ENCODE measurements at regions not wholly inside any gene's neighbourhood (a gene's known extent, or its start where the extent isn't known, plus 50 kb on each side); places are given as distances from the start of the nearest gene placed in this dataset.

DNA sequence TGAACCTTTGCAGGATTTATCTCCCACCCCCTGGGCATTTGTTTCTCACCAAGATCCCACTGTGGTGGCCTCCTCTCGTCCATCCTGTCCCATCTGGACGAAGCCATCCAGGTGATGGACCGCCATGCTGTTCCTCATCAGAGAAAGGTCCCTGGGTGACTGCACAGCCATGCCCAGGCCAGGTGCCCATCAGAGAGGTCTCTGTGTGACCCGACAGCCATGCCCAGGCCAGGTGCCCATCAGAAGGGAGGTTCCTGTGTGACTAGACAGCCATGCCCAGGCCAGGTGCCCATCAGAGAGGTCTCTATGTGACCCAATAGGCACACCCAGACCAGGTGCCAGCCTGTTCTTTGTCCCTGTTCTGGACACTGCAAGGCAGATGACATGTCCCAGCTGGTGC, 360.9 kb upstream of the SALL3 start:
- Histone ChIP-seq H3K27me3 (ENCODE audit: control insufficient read depth, insufficient read depth, low read length) (no peaks in the 10 kb centered on the region), H3K4me1 (ENCODE audit: control insufficient read depth, extremely low read depth, insufficient read depth, low read length) (no peaks in the 10 kb centered on the region), H3K9me3 (ENCODE audit: control insufficient read depth, insufficient read depth, low read depth, low read length) (no peaks in the 10 kb centered on the region), H3K4me2 (ENCODE audit: extremely low read depth, insufficient read depth, low read length) (no peak overlapping the region), H3K9ac (ENCODE audit: insufficient read depth, low read length) (no peak overlapping the region), H4K20me1 (ENCODE audit: control insufficient read depth, extremely low read depth, insufficient read depth, low read length) (no peaks in the 10 kb centered on the region), H3K36me3 (ENCODE audit: control insufficient read depth, insufficient read depth, low read length) (no peaks in the 10 kb centered on the region), H2AFZ (ENCODE audit: low read length) (no peak overlapping the region), H3K27ac (ENCODE audit: insufficient read depth, low read length) (no peak overlapping the region), H3K79me2 (ENCODE audit: control insufficient read depth, insufficient read depth, low read length) (no peaks in the 10 kb centered on the region), H3K4me3 (replicated peaks in 1 of 4; ENCODE audit: control extremely low read depth in 1 of 4, insufficient read depth in 1 of 4, low read depth in 3 of 4, low read length in 4 of 4) (no peak overlapping the region)
- TF ChIP-seq, protein P1, sequence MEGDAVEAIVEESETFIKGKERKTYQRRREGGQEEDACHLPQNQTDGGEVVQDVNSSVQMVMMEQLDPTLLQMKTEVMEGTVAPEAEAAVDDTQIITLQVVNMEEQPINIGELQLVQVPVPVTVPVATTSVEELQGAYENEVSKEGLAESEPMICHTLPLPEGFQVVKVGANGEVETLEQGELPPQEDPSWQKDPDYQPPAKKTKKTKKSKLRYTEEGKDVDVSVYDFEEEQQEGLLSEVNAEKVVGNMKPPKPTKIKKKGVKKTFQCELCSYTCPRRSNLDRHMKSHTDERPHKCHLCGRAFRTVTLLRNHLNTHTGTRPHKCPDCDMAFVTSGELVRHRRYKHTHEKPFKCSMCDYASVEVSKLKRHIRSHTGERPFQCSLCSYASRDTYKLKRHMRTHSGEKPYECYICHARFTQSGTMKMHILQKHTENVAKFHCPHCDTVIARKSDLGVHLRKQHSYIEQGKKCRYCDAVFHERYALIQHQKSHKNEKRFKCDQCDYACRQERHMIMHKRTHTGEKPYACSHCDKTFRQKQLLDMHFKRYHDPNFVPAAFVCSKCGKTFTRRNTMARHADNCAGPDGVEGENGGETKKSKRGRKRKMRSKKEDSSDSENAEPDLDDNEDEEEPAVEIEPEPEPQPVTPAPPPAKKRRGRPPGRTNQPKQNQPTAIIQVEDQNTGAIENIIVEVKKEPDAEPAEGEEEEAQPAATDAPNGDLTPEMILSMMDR (conservative IDR thresholded peaks at IDR 0.05 in 1 of 2, IDR thresholded peaks at IDR 0.05 in 1 of 2; ENCODE audit: low read depth in 1 of 2, low read length in 2 of 2) = no peak
- TF ChIP-seq EZH2 (IDR thresholded peaks at IDR 0.05; ENCODE audit: low read length, missing control alignments) = no peak
- no peak for DNase-seq (ENCODE audit: low read depth in 2 of 2)

DNA sequence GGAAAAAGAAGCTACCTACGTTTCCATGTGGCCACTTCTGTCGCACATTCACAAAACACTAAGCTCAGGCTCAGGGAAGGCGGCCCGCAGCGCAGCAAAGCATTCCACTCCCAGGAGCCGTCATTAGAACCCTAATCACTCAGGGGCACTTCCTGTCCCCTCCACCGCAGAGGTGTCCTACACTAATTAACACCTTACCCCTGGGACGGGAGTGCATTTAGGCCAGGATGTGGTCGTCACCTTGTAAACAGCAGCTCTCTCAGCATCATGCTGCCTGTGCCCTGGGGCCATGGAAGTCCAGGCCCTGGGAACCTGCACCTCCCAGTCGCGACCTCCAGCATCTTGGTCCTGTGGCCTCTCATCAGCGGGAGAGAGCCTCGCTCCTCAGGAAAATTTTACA, 359.8 kb upstream of the SALL3 start:
- no peak for DNase-seq (ENCODE audit: low read depth in 2 of 2)
- H3K4me3 ChIP-seq (replicated peaks in 1 of 4; ENCODE audit: control extremely low read depth in 1 of 4, insufficient read depth in 1 of 4, low read depth in 3 of 4, low read length in 4 of 4) = no peak overlapping the region
- no peaks in the 10 kb centered on the region for H3K79me2 ChIP-seq (ENCODE audit: control insufficient read depth, insufficient read depth, low read length)
- H3K27me3 ChIP-seq (ENCODE audit: control insufficient read depth, insufficient read depth, low read length) = no peaks in the 10 kb centered on the region
- H4K20me1 ChIP-seq (ENCODE audit: control insufficient read depth, extremely low read depth, insufficient read depth, low read length) = no peaks in the 10 kb centered on the region
- no peaks in the 10 kb centered on the region for H3K9me3 ChIP-seq (ENCODE audit: control insufficient read depth, insufficient read depth, low read depth, low read length)
- H3K27ac ChIP-seq (ENCODE audit: insufficient read depth, low read length) = no peak overlapping the region
- no peak overlapping the region for H3K4me2 ChIP-seq (ENCODE audit: extremely low read depth, insufficient read depth, low read length)
- TF ChIP-seq, protein P1 (conservative IDR thresholded peaks at IDR 0.05 in 1 of 2, IDR thresholded peaks at IDR 0.05 in 1 of 2; ENCODE audit: low read depth in 1 of 2, low read length in 2 of 2) = no peak
- TF ChIP-seq EZH2 (IDR thresholded peaks at IDR 0.05; ENCODE audit: low read length, missing control alignments) = no peak
- no peaks in the 10 kb centered on the region for H3K36me3 ChIP-seq (ENCODE audit: control insufficient read depth, insufficient read depth, low read length)
- no peaks in the 10 kb centered on the region for H3K4me1 ChIP-seq (ENCODE audit: control insufficient read depth, extremely low read depth, insufficient read depth, low read length)
- H3K9ac ChIP-seq (ENCODE audit: insufficient read depth, low read length) = no peak overlapping the region
- H2AFZ ChIP-seq (ENCODE audit: low read length) = no peak overlapping the region

DNA sequence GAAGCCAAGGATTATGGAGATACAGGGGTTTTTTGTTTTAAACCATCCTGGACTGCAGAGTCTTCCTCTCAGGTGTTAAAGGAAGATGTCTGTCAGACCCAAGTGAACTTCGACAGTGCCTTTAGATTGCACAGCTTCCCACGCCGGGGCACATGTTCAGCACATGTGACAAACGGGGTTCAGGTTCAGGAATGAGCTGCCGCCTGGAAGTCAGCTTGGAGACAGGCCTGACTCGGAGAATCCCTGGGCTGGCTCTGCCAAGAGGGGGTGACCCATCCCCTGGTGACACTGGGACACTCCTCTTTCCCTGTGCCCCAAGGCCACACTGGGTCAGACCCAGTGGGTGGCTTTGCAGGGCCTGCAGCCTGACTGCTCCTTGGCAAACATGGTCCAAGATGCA, 359.3 kb upstream of the SALL3 start:
- H4K20me1 ChIP-seq (ENCODE audit: control insufficient read depth, extremely low read depth, insufficient read depth, low read length) = no peaks in the 10 kb centered on the region
- H3K27me3 ChIP-seq (ENCODE audit: control insufficient read depth, insufficient read depth, low read length) = no peaks in the 10 kb centered on the region
- H3K9ac ChIP-seq (ENCODE audit: insufficient read depth, low read length) = no peak overlapping the region

More for the DNA sequence above, 359.3 kb upstream of the SALL3 start:
- Histone ChIP-seq H3K36me3 (ENCODE audit: control insufficient read depth, insufficient read depth, low read length) (no peaks in the 10 kb centered on the region), H3K4me2 (ENCODE audit: extremely low read depth, insufficient read depth, low read length) (no peak overlapping the region), H3K27ac (ENCODE audit: insufficient read depth, low read length) (no peak overlapping the region), H2AFZ (ENCODE audit: low read length) (no peak overlapping the region), H3K79me2 (ENCODE audit: control insufficient read depth, insufficient read depth, low read length) (no peaks in the 10 kb centered on the region), H3K4me1 (ENCODE audit: control insufficient read depth, extremely low read depth, insufficient read depth, low read length) (no peaks in the 10 kb centered on the region), H3K9me3 (ENCODE audit: control insufficient read depth, insufficient read depth, low read depth, low read length) (no peaks in the 10 kb centered on the region), H3K4me3 (replicated peaks in 1 of 4; ENCODE audit: control extremely low read depth in 1 of 4, insufficient read depth in 1 of 4, low read depth in 3 of 4, low read length in 4 of 4) (no peak overlapping the region)
- DNase-seq (ENCODE audit: low read depth in 2 of 2) = no peak
- TF ChIP-seq, protein P1 (conservative IDR thresholded peaks at IDR 0.05 in 1 of 2, IDR thresholded peaks at IDR 0.05 in 1 of 2; ENCODE audit: low read depth in 1 of 2, low read length in 2 of 2) = no peak
- TF ChIP-seq EZH2 (IDR thresholded peaks at IDR 0.05; ENCODE audit: low read length, missing control alignments) = no peak

All from fibroblast of lung (primary cell).